D721Med (cell line): ENCODE measurements at regions not wholly inside any gene's neighbourhood (a gene's known extent, or its start where the extent isn't known, plus 50 kb on each side); places are given as distances from the start of the nearest gene placed in this dataset.
"Not testable (repeated sequence)": the region's sequence is repeated elsewhere in the genome, so short reads cannot be mapped to it uniquely, and the experiment has no call there.

ENCODE experiments used
- DNase-seq: peaks from one replicate; pipeline ENCODE4 v3.0.0; 2011; ENCODE audit warnings: low spot score; ENCODE audit not compliant: insufficient read length
- FAIRE-seq: peaks from 2 replicates; lab custom pipeline; 2011; peaks lifted over from hg19 to GRCh38; lab: Jason Lieb, UNC
- TF ChIP-seq, protein P1 (sequence below): IDR thresholded peaks from 2 replicates; pipeline ENCODE4 v1.5.1; 2012; ENCODE audit warnings: mild to moderate bottlenecking, control low read depth; ENCODE audit not compliant: insufficient read depth; ENCODE audit errors: missing control alignments

DNA sequence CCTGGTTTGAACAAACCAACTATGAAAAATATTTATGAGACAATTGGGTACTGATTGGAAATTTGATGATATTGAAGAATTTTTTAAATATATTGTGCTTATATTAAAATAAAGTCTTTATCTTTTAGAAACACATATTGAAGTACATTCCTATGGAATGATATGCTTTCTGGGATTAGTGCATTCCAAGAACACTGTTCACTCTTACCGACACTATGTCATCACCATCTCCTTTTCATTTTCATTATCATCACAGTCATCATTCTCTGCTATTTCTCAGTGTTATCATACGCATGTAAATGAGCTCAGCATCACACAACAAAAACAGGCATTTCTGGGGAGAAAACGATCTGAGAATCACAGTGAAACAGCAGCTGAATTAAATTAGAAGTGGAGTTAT is 513.3 kb upstream of the CCDC196 start:
- TF ChIP-seq, protein P1, sequence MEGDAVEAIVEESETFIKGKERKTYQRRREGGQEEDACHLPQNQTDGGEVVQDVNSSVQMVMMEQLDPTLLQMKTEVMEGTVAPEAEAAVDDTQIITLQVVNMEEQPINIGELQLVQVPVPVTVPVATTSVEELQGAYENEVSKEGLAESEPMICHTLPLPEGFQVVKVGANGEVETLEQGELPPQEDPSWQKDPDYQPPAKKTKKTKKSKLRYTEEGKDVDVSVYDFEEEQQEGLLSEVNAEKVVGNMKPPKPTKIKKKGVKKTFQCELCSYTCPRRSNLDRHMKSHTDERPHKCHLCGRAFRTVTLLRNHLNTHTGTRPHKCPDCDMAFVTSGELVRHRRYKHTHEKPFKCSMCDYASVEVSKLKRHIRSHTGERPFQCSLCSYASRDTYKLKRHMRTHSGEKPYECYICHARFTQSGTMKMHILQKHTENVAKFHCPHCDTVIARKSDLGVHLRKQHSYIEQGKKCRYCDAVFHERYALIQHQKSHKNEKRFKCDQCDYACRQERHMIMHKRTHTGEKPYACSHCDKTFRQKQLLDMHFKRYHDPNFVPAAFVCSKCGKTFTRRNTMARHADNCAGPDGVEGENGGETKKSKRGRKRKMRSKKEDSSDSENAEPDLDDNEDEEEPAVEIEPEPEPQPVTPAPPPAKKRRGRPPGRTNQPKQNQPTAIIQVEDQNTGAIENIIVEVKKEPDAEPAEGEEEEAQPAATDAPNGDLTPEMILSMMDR, result no peak
- DNase-seq, result no peak
- no peak for FAIRE-seq

DNA sequence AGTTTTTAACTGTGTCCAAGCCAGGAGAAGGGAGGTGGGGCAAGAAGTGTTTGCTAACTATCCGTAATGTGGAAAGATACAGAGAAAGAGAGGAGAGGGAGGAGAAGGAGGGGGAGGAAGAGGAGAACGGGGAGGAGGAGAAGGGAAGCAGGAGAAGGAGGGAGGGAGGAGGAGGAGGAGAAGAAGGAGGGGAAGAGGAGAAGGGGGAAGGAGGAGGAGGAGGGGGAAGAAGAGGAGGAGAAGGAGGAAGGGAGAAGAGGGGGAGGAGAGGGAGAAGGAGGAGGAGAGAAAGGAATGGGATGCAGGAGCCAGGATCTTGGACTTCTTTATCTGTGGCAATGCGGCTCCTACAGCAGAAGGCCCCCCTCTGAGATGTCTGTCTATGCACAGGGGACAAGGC is 510.3 kb upstream of the CCDC196 start:
- TF ChIP-seq, protein P1, result no peak
- no peak for DNase-seq
- no peak for FAIRE-seq

DNA sequence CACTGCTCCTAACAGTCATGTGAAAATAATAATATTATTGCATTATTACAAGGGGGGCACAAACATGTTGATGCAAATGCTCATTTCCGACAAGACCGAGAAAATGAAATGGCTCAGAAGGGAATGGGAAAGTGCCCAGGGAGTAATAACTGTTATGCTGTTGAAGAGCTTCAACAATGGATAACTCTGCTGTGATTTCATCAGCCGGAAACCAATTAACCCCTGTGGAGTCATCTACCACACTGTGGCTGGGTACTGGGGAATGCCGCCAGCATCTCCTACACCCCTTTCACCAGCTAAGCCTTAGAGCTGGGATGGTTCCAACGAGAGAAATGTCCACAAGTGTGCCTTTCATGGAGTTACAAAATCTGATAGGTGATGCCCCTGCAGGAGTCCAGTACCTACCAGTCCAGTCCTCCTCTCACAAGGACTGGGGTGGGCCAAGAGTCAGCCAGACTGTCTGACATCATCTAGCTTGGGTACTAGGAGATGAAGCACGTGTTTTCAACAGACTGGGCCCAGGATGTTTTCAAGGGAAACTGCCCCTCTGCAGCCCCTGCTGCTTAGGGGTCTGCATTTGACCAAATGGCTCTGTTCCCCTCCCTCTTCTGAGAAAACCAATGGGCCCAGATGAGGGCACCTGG is 509.3 kb upstream of the CCDC196 start:
- no peak for DNase-seq
- TF ChIP-seq, protein P1, result no peak
- no peak for FAIRE-seq

DNA sequence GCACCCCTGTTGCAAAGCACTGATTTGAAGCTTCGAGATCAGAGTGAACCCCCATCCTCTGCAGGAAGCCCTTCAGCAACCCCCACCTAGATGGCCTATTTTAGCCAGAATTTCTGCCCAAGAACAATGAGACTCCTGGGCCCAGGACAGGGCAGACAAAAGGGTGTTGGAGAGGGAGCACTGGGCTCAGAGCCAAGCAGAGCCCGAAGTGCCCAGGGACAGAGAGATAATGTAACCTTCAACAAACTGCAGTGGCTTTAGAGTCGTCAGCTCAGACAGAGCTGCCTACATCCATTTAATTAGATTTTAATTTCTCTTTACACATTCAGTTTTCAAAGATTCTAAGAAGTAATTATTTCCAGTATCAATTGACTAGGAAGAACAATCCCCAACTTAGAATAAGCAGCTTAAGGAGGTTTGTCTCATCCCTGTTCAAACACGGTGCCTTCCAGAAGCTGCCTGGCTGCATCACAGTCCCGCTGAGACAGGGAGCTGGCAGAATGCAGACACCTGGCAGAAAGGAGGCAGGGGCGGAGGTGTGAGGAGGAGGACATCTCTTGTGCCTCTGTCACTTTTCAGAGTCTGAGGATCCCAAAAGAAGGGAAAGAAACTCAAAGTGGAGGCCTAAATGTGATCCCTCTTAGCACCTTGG is 504.9 kb upstream of the CCDC196 start:
- DNase-seq (peak; percentile 53), FAIRE-seq (no peak)
- TF ChIP-seq, protein P1, result no peak

DNA sequence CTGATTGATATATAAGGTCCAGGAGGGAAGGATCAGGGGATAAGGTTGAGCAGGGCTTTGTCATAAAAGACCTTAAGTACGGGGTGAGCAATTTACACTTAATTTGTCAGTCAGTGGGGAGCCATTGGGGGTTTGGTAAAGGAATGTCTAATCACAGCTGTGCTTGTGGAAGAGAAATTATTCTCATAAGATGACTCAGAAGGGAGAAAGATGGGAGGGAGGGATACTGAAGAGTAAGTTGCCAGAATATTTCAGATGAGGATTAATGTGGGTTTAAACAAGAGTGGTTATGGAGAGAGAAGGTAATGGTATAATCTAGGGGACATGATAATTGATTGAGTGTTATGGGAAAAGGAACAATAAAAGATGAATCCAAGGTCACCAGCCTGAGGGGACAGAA is 500.1 kb upstream of the CCDC196 start:
- no peak for DNase-seq
- no peak for FAIRE-seq
- TF ChIP-seq, protein P1, result no peak

DNA sequence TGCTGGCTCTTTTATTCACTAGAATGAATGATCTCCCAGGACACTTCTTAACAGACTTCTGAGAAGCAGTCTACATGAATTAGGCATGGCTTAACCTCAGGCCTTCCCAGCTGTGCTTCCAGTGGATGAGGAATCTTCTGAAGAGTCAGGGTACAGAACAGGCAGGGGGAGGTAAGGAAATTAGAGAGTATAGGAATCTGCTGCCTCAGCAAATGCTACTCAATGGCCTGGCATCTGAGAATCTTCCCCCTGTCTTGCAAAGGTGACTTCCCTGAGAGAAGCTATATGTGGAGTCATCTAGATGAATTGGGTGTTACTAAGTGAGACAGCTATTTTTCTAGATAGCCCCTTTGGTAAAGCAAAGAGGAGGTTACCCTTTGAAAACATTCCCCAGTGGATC is 496.2 kb upstream of the CCDC196 start:
- TF ChIP-seq, protein P1, result no peak
- no peak for DNase-seq
- no peak for FAIRE-seq

DNA sequence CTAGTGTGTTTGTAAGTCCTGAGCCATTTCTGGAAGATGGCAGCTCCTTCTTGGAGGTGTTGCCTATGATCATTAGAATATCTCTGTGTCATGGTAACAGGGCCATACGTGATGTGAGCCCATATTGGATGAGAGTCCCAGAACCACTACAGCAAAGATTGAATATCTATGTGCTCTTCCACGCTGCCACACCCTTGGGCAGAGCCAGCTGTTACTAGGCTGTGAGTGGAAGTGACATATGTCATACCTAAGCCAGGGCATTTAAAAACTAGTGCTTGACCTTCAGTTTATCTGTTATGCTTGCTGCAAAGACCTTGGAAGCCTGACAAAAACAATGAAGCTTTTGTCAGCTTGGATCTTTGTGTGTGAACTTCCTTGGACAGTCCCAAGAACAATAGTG is 495.1 kb upstream of the CCDC196 start:
- TF ChIP-seq, protein P1, result no peak
- DNase-seq (no peak), FAIRE-seq (no peak)

DNA sequence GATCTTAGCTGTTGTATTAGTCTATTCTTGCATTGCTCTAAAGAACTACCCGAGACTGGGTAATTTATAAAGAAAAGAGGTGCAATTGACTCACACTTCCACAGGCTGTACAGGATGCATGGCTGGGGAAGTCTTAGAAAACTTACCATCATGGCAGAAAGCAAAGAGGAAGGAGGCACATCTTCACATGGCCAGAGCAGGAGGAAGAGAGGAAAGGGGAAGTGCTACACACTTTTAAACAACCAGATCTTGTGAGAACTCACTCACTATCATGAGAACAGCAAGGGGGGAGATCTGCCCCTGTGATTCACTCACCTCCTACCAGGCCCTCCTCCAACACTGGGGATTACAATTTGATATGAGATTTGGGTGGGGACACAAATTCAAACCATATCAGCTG is 494.2 kb upstream of the CCDC196 start:
- FAIRE-seq, DNase-seq: not testable (repeated sequence)
